PC-9 (cell line): ENCODE measurements at regions not wholly inside any gene's neighbourhood (a gene's known extent, or its start where the extent isn't known, plus 50 kb on each side); places are given as distances from the start of the nearest gene placed in this dataset.
A peak's percentile ranks its signal among the peaks of the same experiment; 100 is the strongest.

Source experiments
- BruUV-seq: library from RNA; stranded (reverse); fragments of 400-500 nt; replicated peaks from 2 replicates; lab custom pipeline; 2021; lab: Mats Ljungman, UMichigan
- CTCF ChIA-PET: fragments of 300-600 bp; sonication (Branson Sonifier 250); formaldehyde crosslinking; loops from one replicate; lab custom pipeline; 2022; ENCODE audit warnings: antibody characterized with exemption; lab: Charles Lee
- POLR2A ChIA-PET: fragments of 300-600 bp; sonication (Branson Sonifier 250); formaldehyde crosslinking; loops from one replicate; lab custom pipeline; 2022; ENCODE audit warnings: antibody characterized with exemption; ENCODE audit not compliant: unreplicated experiment; lab: Charles Lee
- DNase-seq, 2 experiments: peaks; one replicate each; pipeline versions ENCODE4 v3.0.0 to v3.0.0-alpha.2; 2015 to 2022; ENCODE audit warnings: mixed read lengths in 1 of 2
- H2AFZ ChIP-seq: fragments of 200-600 bp; sonication (generic); 2 replicates; pipeline ENCODE4 v1.8.1; 2017; ENCODE audit warnings: antibody characterized with exemption
- H3F3A ChIP-seq: fragments of 200-600 bp; sonication (generic); 2 replicates; pipeline ENCODE4 v1.8.1; 2017; ENCODE audit warnings: antibody characterized with exemption, mild to moderate bottlenecking, low read depth; ENCODE audit not compliant: insufficient read depth
- H3K27ac ChIP-seq: fragments of 200-600 bp; sonication (generic); 2 replicates; pipeline ENCODE4 v1.6.1; 2016; ENCODE audit warnings: mixed run types
- H3K27me3 ChIP-seq: fragments of 200-600 bp; sonication (generic); 2 replicates; pipeline ENCODE4 v1.6.1; 2016; ENCODE audit warnings: low read depth, mixed run types; ENCODE audit not compliant: insufficient read depth
- H3K36me3 ChIP-seq: fragments of 200-600 bp; sonication (generic); 2 replicates; pipeline ENCODE4 v1.6.1; 2016; ENCODE audit warnings: low read depth, mixed run types
- H3K4me1 ChIP-seq: fragments of 200-600 bp; sonication (generic); replicated peaks from 2 replicates; pipeline ENCODE4 v1.6.1; 2016; ENCODE audit warnings: mixed run types; ENCODE audit not compliant: insufficient read depth
- H3K4me2 ChIP-seq: fragments of 200-600 bp; sonication (generic); 2 replicates; pipeline ENCODE4 v1.6.1; 2017; ENCODE audit warnings: mixed run types
- H3K4me3 ChIP-seq: fragments of 200-600 bp; sonication (generic); 2 replicates; pipeline ENCODE4 v1.6.1; 2016; ENCODE audit warnings: mixed run types
- H3K79me2 ChIP-seq: fragments of 200-600 bp; sonication (generic); 2 replicates; pipeline ENCODE4 v1.6.1; 2017; ENCODE audit warnings: low read depth, mixed run types
- H3K9me2 ChIP-seq: fragments of 200-600 bp; sonication (generic); 2 replicates; pipeline ENCODE4 v1.8.1; 2017; ENCODE audit warnings: mild to moderate bottlenecking; ENCODE audit not compliant: insufficient read depth
- H3K9me3 ChIP-seq: fragments of 200-600 bp; sonication (generic); 2 replicates; pipeline ENCODE4 v1.8.1; 2016; ENCODE audit warnings: low read depth; ENCODE audit not compliant: insufficient read depth
- H4K20me1 ChIP-seq: fragments of 200-600 bp; sonication (generic); 2 replicates; pipeline ENCODE4 v1.8.1; 2017; ENCODE audit not compliant: insufficient read depth
- EZH2 ChIP-seq: fragments of 200-600 bp; sonication (generic); IDR thresholded peaks from 2 replicates; pipeline ENCODE4 v1.8.0; 2017; ENCODE audit warnings: antibody characterized with exemption, low read depth
- intact Hi-C: fragments of 100-400 bp; cut with micrococcal nuclease; formaldehyde crosslinking; loops from one replicate; pipeline ENCODE4 v1.10.0; 2022; ENCODE audit not compliant: unreplicated experiment
- TF ChIP-seq, protein P1 (sequence below): fragments of 200-600 bp; sonication (generic); conservative IDR thresholded peaks from 2 replicates; pipeline ENCODE4 v1.6.1; 2017; ENCODE audit warnings: mixed run types, antibody characterized with exemption, mild to moderate bottlenecking, moderate library complexity

DNA sequence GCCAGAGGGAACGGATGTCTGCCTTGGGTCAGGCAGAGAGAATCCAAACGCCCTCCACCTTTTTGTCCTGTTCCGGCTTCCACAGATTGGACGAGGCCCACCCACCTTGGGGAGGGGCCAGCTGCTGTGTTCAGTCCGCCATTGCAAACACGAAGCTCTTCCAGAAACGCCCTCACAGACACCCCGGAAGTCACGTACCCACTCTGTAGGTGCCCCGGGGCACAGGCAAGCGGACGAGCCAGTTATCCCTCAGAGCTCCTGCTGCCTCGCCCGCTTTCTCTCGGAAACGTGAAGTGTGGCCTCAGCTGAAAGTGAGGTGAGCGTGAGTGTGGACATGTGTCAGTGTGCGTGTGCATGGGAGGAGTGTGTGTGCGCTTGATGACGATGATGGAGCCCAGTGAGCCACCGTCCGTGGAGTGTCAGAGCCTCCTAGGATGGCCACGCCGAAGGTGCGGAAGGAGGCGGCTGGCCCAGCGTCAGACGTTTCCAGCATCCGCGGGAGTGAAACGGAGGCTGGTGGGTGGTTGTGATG, 869.2 kb downstream of the TBC1D22A start:
- no peaks in the 10 kb centered on the region for H3K27me3 ChIP-seq
- H3F3A ChIP-seq, result peaks cover 8% of the 10 kb centered on the region; the same call in 1 of the 2 replicates
- H3K4me3 ChIP-seq, result peak overlapping the region; percentile 74
- peak overlapping the region; percentile 92 for H2AFZ ChIP-seq
- DNase-seq, result peak; percentile 90 to 91
- TF ChIP-seq EZH2, result no peak
- TF ChIP-seq, protein P1, sequence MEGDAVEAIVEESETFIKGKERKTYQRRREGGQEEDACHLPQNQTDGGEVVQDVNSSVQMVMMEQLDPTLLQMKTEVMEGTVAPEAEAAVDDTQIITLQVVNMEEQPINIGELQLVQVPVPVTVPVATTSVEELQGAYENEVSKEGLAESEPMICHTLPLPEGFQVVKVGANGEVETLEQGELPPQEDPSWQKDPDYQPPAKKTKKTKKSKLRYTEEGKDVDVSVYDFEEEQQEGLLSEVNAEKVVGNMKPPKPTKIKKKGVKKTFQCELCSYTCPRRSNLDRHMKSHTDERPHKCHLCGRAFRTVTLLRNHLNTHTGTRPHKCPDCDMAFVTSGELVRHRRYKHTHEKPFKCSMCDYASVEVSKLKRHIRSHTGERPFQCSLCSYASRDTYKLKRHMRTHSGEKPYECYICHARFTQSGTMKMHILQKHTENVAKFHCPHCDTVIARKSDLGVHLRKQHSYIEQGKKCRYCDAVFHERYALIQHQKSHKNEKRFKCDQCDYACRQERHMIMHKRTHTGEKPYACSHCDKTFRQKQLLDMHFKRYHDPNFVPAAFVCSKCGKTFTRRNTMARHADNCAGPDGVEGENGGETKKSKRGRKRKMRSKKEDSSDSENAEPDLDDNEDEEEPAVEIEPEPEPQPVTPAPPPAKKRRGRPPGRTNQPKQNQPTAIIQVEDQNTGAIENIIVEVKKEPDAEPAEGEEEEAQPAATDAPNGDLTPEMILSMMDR, result no peak
- H3K9me3 ChIP-seq, result no peaks in the 10 kb centered on the region; the same call in 1 of the 2 replicates
- H3K36me3 ChIP-seq, result peaks cover 13% of the 10 kb centered on the region
- peaks cover 20% of the 10 kb centered on the region for H3K79me2 ChIP-seq
- H3K4me2 ChIP-seq, result peak overlapping the region; percentile 85
- 0 out of 2 replicates have a peak, but pooled peaks cover 3% of the 10 kb centered on the region for H4K20me1 ChIP-seq
- no TSS peak for BruUV-seq
- H3K27ac ChIP-seq, result peak overlapping the region; percentile 23
- intact Hi-C loops, result no loop called here
- H3K9me2 ChIP-seq, result no peaks in the 10 kb centered on the region
- ChIA-PET POLR2A (interaction anchor here (0.6 to 0.7 kb wide), 3 partner anchors 38 to 1562 kb away, joined by 4 to 7 read pairs (median 4); no protein-coding TSS in a partner anchor), CTCF (interaction anchor here (0.6 kb wide), 1 partner anchor 164 kb away, joined by 3 read pairs; no protein-coding TSS in a partner anchor)
- peaks cover 25% of the 10 kb centered on the region for H3K4me1 ChIP-seq

DNA sequence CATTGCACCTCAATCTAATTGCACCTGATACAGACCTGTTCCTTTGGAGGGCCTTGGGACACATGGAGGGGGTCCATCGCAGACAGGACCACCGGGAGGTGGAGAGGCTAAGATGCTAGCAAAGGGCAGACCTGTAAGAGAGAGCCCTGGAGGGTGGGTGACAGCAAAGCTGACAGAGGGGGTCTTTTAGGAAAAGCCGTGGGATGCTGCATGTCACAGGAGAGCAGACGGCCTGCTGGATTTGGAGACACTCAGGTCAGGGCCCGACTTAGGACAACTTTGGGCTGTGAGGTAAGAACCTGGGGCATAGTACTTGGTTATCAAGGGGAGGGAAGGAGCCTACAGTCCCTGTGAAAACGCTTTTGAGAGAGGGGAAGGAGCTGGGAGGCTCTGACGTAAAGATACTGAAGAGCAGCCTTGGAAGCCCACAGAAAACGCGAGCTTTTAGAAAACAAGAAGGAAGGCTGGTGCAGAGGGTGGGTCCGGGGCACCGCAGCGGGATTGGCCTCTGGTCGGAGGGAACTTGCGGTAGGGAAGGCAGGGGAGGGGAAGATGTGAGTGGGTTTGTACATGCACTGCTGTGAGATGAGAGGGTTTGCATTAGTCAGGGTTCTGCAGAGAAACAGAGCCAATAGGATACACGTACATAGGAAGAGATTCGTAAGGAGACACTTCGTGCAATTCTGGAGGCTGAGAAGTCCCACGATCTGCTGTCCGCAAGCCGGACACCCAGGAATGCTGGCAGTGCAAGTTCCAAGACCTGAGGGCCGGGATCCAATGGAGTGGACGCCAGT, 868.5 kb downstream of the TBC1D22A start:
- H3K27ac ChIP-seq, result no peak overlapping the region
- no peak for DNase-seq
- TF ChIP-seq, protein P1, result no peak
- no peak for TF ChIP-seq EZH2
- ChIA-PET CTCF (interaction anchor here (0.6 kb wide), 1 partner anchor 164 kb away, joined by 3 read pairs; no protein-coding TSS in a partner anchor), POLR2A (interaction anchor here (0.6 to 0.7 kb wide), 3 partner anchors 39 to 1561 kb away, joined by 4 to 7 read pairs (median 4); no protein-coding TSS in a partner anchor)
- peak overlapping the region; percentile 74 for H3K4me3 ChIP-seq
- peaks cover 13% of the 10 kb centered on the region for H3K36me3 ChIP-seq
- 0 out of 2 replicates have a peak, but pooled peaks cover 3% of the 10 kb centered on the region for H4K20me1 ChIP-seq
- peaks cover 20% of the 10 kb centered on the region for H3K79me2 ChIP-seq
- H3K4me2 ChIP-seq, result peak overlapping the region; percentile 85
- peak overlapping the region; percentile 92 for H2AFZ ChIP-seq
- BruUV-seq, result no TSS peak
- H3K27me3 ChIP-seq, result 0 out of 2 replicates have a peak, but pooled peaks cover under 1% of the 10 kb centered on the region
- H3F3A ChIP-seq, result peaks cover 8% of the 10 kb centered on the region; the same call in 1 of the 2 replicates
- H3K9me2 ChIP-seq, result no peaks in the 10 kb centered on the region
- peaks cover 25% of the 10 kb centered on the region for H3K4me1 ChIP-seq
- no peaks in the 10 kb centered on the region; the same call in 1 of the 2 replicates for H3K9me3 ChIP-seq
- intact Hi-C loops, result no loop called here

DNA sequence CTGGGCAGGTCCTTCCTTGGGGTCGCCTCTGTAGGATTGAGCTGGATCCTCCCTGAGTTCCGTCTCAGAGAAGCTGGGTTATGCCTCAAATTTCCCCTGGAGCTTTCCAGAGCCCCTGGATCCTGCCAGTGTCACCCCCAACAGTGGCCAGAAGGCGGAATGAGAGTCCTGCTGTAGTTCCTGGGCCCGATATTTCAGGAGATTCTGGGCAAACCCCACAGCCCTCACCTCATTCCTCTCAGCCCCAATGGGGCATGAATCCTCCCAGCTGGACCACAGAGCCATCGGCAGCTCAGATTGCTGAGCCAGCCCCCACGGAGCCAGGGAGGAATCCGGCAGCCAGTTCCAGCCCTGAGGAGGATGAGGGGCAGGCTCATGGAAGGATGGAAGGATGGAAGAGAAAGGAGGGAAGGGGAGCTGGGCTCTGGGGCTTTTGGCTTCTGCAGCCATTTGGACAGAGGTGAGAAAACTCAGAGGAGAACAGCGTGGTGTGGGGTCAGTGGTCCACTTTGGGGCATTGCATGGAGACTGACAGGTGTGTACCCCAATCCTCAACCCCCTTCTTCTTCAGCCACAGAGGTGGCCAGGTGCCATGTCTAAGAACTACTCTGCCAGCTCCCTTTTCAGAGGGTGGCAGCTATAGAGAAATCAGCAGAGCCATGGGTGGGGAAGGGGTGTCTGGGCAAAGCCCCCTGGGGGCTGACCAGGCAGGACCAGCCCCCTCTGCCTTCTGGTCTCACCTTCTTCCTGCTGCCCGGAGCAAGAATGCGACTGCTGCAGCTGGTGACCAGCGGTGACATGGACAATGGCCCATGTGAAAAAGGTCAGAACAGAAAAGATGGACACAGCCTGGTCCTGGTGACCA, 867.6 kb downstream of the TBC1D22A start:
- Histone ChIP-seq H3K4me1 (peaks cover 25% of the 10 kb centered on the region), H3F3A (peaks cover 8% of the 10 kb centered on the region; the same call in 1 of the 2 replicates), H3K36me3 (peaks cover 6% of the 10 kb centered on the region; the same call in 1 of the 2 replicates), H3K4me2 (no peak overlapping the region), H3K9me2 (no peaks in the 10 kb centered on the region), H3K9me3 (no peaks in the 10 kb centered on the region; the same call in 1 of the 2 replicates), H3K79me2 (peaks cover 20% of the 10 kb centered on the region), H2AFZ (no peak overlapping the region), H4K20me1 (0 out of 2 replicates have a peak, but pooled peaks cover 3% of the 10 kb centered on the region), H3K4me3 (no peak overlapping the region), H3K27ac (no peak overlapping the region), H3K27me3 (peaks cover 10% of the 10 kb centered on the region; the same call in 1 of the 2 replicates)
- no peak for DNase-seq
- CTCF ChIA-PET, result no interaction called here
- intact Hi-C loops, result no loop called here
- no peak for TF ChIP-seq EZH2
- TF ChIP-seq, protein P1, result no peak
- no TSS peak for BruUV-seq
- POLR2A ChIA-PET, result no interaction called here
